WERI-Rb-1 (cell line): ENCODE measurements at regions not wholly inside any gene's neighbourhood (a gene's known extent, or its start where the extent isn't known, plus 50 kb on each side); places are given as distances from the start of the nearest gene placed in this dataset.

Source experiments
- DNase-seq: peaks from one replicate; pipeline ENCODE4 v3.0.0-alpha.2; 2020
- H3K27ac ChIP-seq: fragments of 250-450 bp; sonication (Bioruptor Pico); 2 replicates; pipeline ENCODE4 v1.5.1; 2020; ENCODE audit warnings: mild to moderate bottlenecking, moderate library complexity
- H3K27me3 ChIP-seq: fragments of 250-450 bp; sonication (Bioruptor Pico); 2 replicates; pipeline ENCODE4 v1.5.1; 2021; ENCODE audit warnings: mild to moderate bottlenecking, low read depth, moderate library complexity; ENCODE audit not compliant: insufficient read depth, severe bottlenecking
- H3K36me3 ChIP-seq: fragments of 250-450 bp; sonication (Bioruptor Pico); 2 replicates; pipeline ENCODE4 v1.5.1; 2020; ENCODE audit warnings: mild to moderate bottlenecking, moderate library complexity
- H3K4me3 ChIP-seq: 2 replicates; pipeline ENCODE4 v1.5.1; 2011; ENCODE audit warnings: low read depth, mild to moderate bottlenecking, control low read depth, low read length
- H3K9me3 ChIP-seq: fragments of 250-450 bp; sonication (Bioruptor Pico); 2 replicates; pipeline ENCODE4 v1.5.1; 2021; ENCODE audit warnings: mild to moderate bottlenecking, moderate library complexity; ENCODE audit not compliant: severe bottlenecking
- TF ChIP-seq, protein P1 (sequence below): IDR thresholded peaks from 2 replicates; pipeline ENCODE4 v1.5.1; 2011; ENCODE audit warnings: low read depth, mild to moderate bottlenecking, control low read depth, inconsistent platforms, low read length

- Histone ChIP-seq H3K9me3 (no peaks in the 10 kb centered on the region), H3K36me3 (no peaks in the 10 kb centered on the region), H3K27ac (peak overlapping the region; percentile 17), H3K4me3 (no peak overlapping the region), H3K27me3 (no peaks in the 10 kb centered on the region)
- peak; percentile 79 for DNase-seq
- TF ChIP-seq, protein P1, sequence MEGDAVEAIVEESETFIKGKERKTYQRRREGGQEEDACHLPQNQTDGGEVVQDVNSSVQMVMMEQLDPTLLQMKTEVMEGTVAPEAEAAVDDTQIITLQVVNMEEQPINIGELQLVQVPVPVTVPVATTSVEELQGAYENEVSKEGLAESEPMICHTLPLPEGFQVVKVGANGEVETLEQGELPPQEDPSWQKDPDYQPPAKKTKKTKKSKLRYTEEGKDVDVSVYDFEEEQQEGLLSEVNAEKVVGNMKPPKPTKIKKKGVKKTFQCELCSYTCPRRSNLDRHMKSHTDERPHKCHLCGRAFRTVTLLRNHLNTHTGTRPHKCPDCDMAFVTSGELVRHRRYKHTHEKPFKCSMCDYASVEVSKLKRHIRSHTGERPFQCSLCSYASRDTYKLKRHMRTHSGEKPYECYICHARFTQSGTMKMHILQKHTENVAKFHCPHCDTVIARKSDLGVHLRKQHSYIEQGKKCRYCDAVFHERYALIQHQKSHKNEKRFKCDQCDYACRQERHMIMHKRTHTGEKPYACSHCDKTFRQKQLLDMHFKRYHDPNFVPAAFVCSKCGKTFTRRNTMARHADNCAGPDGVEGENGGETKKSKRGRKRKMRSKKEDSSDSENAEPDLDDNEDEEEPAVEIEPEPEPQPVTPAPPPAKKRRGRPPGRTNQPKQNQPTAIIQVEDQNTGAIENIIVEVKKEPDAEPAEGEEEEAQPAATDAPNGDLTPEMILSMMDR, result peak; percentile 43
Measured at GRCh38 chr20:11271319-11271718, 597.5 kb upstream of the JAG1 start.

- Histone ChIP-seq H3K4me3 (0 out of 2 replicates have a peak overlapping the region, but pooled peaks have one; percentile 14), H3K9me3 (no peaks in the 10 kb centered on the region), H3K27me3 (no peaks in the 10 kb centered on the region), H3K27ac (peak overlapping the region; percentile 17), H3K36me3 (no peaks in the 10 kb centered on the region)
- TF ChIP-seq, protein P1, result no peak
- peak; percentile 44 for DNase-seq
Measured at GRCh38 chr20:11271920-11272594, 598.3 kb upstream of the JAG1 start.

GRCh38 chr20:11274141-11274594 lies 600.4 kb upstream of the JAG1 start:
- H3K27me3 ChIP-seq, result no peaks in the 10 kb centered on the region
- no peak overlapping the region for H3K4me3 ChIP-seq
- TF ChIP-seq, protein P1, result peak; percentile 55
- H3K36me3 ChIP-seq, result no peaks in the 10 kb centered on the region
- DNase-seq, result peak; percentile 59
- H3K9me3 ChIP-seq, result no peaks in the 10 kb centered on the region
- H3K27ac ChIP-seq, result no peak overlapping the region

- TF ChIP-seq, protein P1, result no peak
- Histone ChIP-seq H3K4me3 (no peak overlapping the region), H3K27ac (no peak overlapping the region), H3K9me3 (no peaks in the 10 kb centered on the region), H3K27me3 (no peaks in the 10 kb centered on the region), H3K36me3 (no peaks in the 10 kb centered on the region)
- no peak for DNase-seq
Measured at GRCh38 chr20:11275740-11276139, 601.9 kb upstream of the JAG1 start.

DNA sequence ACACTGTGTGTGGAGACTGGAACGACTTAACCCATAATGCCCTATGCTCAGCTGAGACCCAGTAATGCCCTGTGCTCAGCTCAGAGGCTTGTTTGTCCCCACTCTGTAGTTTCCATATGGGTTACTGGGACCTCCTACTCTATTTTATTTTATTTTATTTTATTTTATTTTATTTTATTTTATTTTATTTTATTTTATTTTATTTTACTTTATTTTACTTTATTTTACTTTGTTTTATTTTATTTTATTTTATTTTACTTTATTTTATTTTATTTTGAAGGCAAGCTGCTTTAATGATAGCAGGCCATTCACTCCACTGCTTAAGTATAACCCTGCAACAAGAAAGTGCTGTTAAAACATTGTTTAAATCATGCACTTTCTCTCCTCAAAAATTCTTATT lies 603.4 kb upstream of the JAG1 start:
- Histone ChIP-seq H3K9me3 (no peaks in the 10 kb centered on the region), H3K27ac (no peak overlapping the region), H3K4me3 (no peak overlapping the region), H3K27me3 (no peaks in the 10 kb centered on the region), H3K36me3 (no peaks in the 10 kb centered on the region)
- no peak for DNase-seq
- TF ChIP-seq, protein P1, result no peak

GRCh38 chr20:11277858-11278257 lies 604.1 kb upstream of the JAG1 start:
- no peaks in the 10 kb centered on the region for H3K36me3 ChIP-seq
- H3K9me3 ChIP-seq, result no peaks in the 10 kb centered on the region
- TF ChIP-seq, protein P1, result no peak
- no peak overlapping the region for H3K4me3 ChIP-seq
- no peak overlapping the region for H3K27ac ChIP-seq
- no peaks in the 10 kb centered on the region for H3K27me3 ChIP-seq
- DNase-seq, result no peak
